GM08714 (cell line): ENCODE measurements at regions not wholly inside any gene's neighbourhood (a gene's known extent, or its start where the extent isn't known, plus 50 kb on each side); places are given as distances from the start of the nearest gene placed in this dataset.

Source experiments
- H3K4me3 ChIP-seq: fragments of 200-500 bp; sonication (Bioruptor generic); 2 replicates; pipeline ENCODE4 v1.5.1; 2014; ENCODE audit warnings: mild to moderate bottlenecking, low read length, inconsistent platforms
- ZNF274 ChIP-seq: IDR thresholded peaks from 2 replicates; pipeline ENCODE4 v1.6.1; 2012; ENCODE audit warnings: mild to moderate bottlenecking, low read depth, low read length

DNA sequence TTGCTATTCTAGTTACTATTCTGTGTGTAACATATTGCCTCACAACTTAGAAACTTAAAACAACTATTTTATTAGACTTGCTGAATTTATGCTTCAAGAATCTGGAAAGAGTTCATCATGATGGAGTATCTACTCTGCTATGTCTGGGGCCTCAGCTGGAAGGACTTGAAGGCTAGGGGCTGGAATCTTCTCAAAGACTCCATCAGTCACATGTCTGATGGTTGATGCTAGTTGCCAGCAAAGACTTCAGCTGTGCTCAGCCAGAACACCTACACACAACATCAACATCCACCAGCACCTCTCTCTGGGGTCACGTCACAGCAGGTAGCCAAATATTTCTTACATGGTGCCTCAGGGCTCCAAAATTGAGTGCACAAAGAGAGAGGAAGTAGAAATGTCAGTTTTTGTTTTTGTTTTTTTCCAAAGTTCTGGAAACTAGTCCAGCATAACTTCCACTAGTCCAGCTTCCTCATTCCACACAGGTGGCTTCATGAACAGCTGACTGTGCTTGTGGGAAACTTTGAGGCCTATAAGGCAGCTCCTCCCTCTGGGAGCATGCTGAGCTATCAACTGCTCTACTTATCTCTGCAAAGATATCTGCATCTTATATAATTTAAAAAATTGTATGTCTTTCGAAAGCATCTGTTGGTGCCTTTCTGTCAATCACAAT, 325.4 kb upstream of the AGTR1 start:
- no peak overlapping the region for H3K4me3 ChIP-seq
- no peak for TF ChIP-seq ZNF274

DNA sequence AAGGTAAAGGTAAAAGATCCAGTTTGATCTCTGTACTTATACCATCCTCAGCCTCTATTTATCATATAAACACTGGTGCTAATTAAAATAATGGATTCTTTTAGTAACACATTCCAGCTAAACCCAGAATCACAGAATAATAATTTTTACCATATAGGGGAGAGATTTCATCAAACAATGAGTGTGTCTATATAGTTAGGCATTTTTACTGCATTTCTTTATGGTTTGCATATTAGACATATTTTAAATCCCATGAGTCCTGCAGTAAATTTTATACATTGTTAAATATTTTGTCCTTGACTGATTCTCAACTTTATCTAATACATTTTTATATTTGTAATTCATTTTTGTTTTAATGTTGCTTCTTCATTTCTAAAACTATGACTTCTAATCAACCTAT, 323.7 kb upstream of the AGTR1 start:
- no peak overlapping the region for H3K4me3 ChIP-seq
- no peak for TF ChIP-seq ZNF274

GRCh38 chr3:148379763-148380382, 317.8 kb upstream of the AGTR1 start:
- no peak for TF ChIP-seq ZNF274
- H3K4me3 ChIP-seq, result no peak overlapping the region

DNA sequence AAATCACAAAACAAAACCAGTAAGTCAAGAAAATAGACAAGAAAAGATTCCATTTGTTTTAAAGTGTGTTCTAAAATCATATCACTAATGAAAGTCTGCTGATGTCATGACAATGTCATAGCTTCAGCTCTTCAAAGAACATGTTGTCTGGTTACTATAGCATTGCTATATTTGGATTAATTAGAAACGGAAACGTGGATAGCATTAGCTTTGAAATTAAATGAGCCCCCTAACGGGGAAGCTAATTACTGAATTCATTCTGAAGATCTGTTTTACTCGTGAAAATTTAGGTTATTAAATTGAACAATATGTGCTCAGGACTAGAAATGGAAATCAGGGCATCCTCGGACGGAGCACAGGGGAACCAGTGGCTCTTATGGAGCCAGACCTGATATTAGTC, 316.7 kb upstream of the AGTR1 start:
- no peak overlapping the region for H3K4me3 ChIP-seq
- no peak for TF ChIP-seq ZNF274

GRCh38 chr3:148389916-148390315, 307.8 kb upstream of the AGTR1 start:
- H3K4me3 ChIP-seq, result no peak overlapping the region
- no peak for TF ChIP-seq ZNF274

DNA sequence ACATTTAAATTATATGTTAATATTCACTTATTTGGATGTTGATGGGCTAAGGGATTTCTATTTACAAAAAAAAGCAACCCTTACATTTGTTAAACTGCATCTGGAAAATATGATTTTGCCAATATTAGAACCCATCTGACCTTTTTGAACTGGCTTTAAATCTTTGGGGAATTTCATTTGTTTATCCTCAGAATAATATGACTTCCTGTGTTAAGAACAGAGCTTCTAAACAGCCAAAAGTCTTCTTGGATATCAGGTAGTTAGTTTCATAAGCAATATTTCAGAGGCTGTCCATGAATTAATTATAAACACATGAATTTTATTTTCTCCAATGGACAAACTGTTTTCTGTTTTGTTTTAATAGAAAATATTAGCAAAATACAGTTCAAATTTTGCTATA, 301.9 kb upstream of the AGTR1 start:
- H3K4me3 ChIP-seq, result no peak overlapping the region
- no peak for TF ChIP-seq ZNF274

DNA sequence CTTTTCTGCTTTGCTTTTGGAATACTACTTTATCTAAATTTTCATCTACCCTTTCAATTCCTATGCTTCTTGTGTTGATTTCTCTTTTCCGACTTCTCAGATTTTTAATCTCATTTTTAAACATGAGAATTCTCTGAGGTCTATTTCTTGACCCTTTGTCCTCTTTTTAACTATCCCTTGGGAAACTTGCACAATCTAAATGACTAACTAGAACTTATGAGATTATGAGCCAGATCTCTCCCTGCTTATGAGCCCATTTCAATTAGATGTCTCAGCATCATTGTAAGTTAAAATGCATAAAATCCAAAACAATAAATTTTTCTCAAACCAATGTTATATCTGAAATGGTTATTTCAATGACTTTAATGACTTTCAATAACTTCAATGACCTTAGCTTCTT, 296.9 kb upstream of the AGTR1 start:
- no peak overlapping the region for H3K4me3 ChIP-seq
- TF ChIP-seq ZNF274, result no peak

DNA sequence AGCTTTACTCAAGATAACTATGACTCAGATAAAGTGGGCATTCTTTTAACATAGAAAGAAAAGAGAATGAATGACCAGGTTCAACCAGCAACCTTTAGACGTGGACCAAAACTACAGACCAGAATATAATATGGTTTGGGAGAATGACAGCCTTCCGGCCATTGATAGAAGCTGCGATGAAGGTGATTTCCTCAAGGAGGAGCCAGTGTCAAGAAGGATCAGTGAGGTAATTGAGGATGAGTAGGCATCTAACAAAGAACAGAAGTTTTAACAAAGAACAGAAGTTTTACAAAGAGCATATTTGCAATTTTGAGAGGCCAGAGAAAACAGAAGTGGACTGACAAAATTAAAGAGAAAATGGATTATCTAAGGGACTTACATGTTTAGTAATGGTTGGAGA, 289.0 kb upstream of the AGTR1 start:
- no peak overlapping the region for H3K4me3 ChIP-seq
- no peak for TF ChIP-seq ZNF274

DNA sequence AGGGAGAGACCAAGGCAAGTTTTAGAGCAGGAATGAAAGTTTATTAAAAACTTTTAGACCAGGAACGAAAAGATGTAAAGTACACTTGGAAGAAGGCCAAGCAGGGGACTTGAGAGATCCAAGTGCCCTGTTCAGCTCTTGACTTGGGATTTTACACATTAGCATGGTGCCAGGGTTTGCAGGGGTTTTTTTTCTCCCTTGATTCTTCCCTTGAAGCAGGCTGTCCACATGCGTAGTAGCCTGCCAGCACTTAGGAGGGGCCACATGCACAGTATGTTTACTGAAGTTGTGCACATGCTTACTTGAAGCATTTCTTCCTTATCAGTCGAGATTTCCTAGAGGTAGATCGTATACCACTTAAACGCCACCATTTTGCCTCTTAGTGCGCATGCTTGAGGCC, 277.5 kb upstream of the AGTR1 start:
- TF ChIP-seq ZNF274, result no peak
- no peak overlapping the region for H3K4me3 ChIP-seq

DNA sequence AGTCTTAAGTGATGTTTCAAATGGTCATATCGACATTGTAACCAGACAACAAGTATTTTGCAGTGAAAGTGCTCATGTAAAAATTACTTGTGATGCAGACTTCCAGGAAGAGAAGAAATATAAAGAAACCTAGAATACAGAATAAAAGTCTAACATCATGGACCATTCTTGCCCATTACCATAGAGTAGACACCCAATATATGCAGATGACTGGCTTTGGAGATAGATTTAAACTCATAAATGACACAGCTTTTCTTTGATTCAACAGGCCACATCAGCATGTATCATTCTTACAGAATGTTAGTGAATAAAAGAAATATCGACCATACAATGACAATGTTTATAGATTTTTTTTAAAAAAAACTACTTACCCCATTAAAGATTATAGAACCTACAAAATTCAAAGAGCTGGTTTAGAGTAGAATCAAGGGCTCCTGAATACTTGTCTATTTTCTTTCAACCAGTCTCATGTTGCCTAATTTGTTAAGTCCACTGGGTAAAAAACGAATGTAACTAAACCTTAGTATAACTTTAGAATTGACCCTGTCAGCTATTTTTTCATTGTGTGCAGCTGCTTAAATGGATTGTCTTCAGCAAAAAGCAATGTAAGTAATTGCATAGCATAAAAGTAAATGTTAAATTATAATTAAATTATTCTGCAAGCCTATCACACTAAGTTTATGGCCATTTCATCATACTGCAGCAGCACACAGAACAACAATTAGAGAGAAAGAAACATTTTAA, 268.7 kb upstream of the AGTR1 start:
- TF ChIP-seq ZNF274, result no peak
- no peak overlapping the region for H3K4me3 ChIP-seq

GRCh38 chr3:148433665-148434064, 264.0 kb upstream of the AGTR1 start:
- no peak for TF ChIP-seq ZNF274
- no peak overlapping the region for H3K4me3 ChIP-seq

DNA sequence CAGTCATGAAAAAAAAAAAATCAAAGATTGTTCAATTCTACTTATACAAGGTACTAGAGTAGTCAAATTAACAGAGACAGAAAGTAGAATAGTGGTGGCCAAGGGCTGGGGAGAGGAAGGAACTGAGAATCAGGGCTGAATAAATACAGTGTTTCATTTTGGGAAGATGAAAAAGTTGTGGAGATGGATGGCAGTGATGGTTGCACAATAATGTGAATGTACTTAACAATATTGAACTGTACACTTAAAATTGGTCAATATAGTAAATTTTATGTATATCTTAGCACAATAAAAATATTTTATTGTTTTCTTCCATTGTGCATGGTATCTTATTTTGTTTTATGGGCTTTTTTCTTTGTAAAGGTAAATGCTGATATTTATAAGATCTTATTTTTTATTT, 262.2 kb upstream of the AGTR1 start:
- no peak overlapping the region for H3K4me3 ChIP-seq
- TF ChIP-seq ZNF274, result no peak

GRCh38 chr3:148439254-148439822, 258.4 kb upstream of the AGTR1 start:
- H3K4me3 ChIP-seq, result no peak overlapping the region

DNA sequence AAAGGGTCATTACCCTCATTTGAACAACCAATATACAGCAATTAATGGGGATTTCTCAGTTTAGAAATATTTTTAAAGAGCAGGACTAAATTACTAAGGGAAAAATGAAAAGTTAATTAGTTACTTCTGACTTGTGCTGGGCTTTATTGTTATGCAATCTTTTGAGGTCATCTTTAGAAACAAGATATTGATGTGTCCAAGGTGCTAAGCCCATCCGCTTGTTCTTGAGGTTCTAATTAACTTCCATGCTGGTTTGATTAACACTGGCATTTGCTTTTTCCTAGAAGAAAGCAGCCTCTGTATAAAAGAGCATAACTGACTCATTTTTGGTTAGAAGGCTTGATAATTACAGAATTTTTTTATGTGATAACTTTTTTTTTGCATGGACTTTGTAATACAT, 256.5 kb upstream of the AGTR1 start:
- H3K4me3 ChIP-seq, result no peak overlapping the region
- no peak for TF ChIP-seq ZNF274

More at GRCh38 chr3:148439254-148439822, 258.4 kb upstream of the AGTR1 start:
- TF ChIP-seq ZNF274, result no peak

- TF ChIP-seq ZNF274, result no peak
- no peak overlapping the region for H3K4me3 ChIP-seq
Measured at GRCh38 chr3:148450819-148451218, 246.9 kb upstream of the AGTR1 start.
